IPS-20b (cell line): ENCODE measurements at regions not wholly inside any gene's neighbourhood (a gene's known extent, or its start where the extent isn't known, plus 50 kb on each side); places are given as distances from the start of the nearest gene placed in this dataset.
"Not testable (repeated sequence)": the region's sequence is repeated elsewhere in the genome, so short reads cannot be mapped to it uniquely, and the experiment has no call there.

Experiments used
- H3K27ac ChIP-seq: one replicate; pipeline ENCODE4 v1.5.1; 2013; ENCODE audit warnings: low read length
- H3K27me3 ChIP-seq: 2 replicates; pipeline ENCODE4 v1.6.1; 2013; ENCODE audit warnings: mild to moderate bottlenecking, low read length, inconsistent platforms; ENCODE audit not compliant: insufficient read depth
- H3K36me3 ChIP-seq: 2 replicates; pipeline ENCODE4 v1.6.1; 2013; ENCODE audit warnings: low read depth, mild to moderate bottlenecking, inconsistent platforms, low read length, moderate library complexity; ENCODE audit not compliant: insufficient read depth
- H3K4me1 ChIP-seq: 2 replicates; pipeline ENCODE4 v1.6.1; 2013; ENCODE audit warnings: mild to moderate bottlenecking, control low read depth, inconsistent platforms, low read length, moderate library complexity; ENCODE audit not compliant: insufficient read depth
- H3K4me3 ChIP-seq: 2 replicates; pipeline ENCODE4 v1.5.1; 2013; ENCODE audit warnings: mild to moderate bottlenecking, low read length, inconsistent platforms
- H3K9ac ChIP-seq: 2 replicates; pipeline ENCODE4 v1.6.1; 2013; ENCODE audit warnings: low read depth, mild to moderate bottlenecking, inconsistent platforms, low read length, moderate library complexity
- H3K9me3 ChIP-seq: 2 replicates; pipeline ENCODE4 v1.6.1; 2013; ENCODE audit warnings: mild to moderate bottlenecking, low read depth, low read length, inconsistent platforms; ENCODE audit not compliant: insufficient read depth

DNA sequence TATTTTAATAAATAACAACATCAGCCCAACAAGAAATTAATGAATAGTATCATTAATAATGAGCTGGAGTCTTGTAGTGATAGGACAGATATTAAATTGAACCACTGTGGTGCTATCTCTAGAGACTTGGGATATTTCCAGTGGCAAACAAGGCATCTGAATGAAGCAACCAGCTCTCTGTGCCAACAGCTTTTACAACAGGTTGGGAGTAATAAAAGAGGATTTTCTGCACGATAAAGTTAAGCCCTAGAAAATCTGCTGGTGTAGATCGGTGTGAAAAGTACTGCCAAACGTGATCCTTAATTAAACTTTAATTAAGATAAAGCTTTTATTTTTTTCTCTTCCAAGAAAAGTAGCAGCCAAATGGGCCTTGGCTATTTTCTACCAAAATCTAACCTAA lies 385.5 kb downstream of the NR4A2 start:
- H3K4me1 ChIP-seq: no peaks in the 10 kb centered on the region
- H3K27ac ChIP-seq: no peak overlapping the region
- no peaks in the 10 kb centered on the region for H3K27me3 ChIP-seq
- H3K36me3 ChIP-seq: no peaks in the 10 kb centered on the region
- H3K9ac ChIP-seq: no peak overlapping the region
- H3K9me3 ChIP-seq: no peaks in the 10 kb centered on the region
- H3K4me3 ChIP-seq: no peak overlapping the region

- Histone ChIP-seq H3K9me3 (no peaks in the 10 kb centered on the region), H3K4me3 (no peak overlapping the region), H3K27ac (no peak overlapping the region), H3K4me1 (no peaks in the 10 kb centered on the region), H3K9ac (no peak overlapping the region), H3K27me3 (no peaks in the 10 kb centered on the region), H3K36me3 (no peaks in the 10 kb centered on the region)
Observed at GRCh38 chr2:155944218-155944617, 388.3 kb downstream of the NR4A2 start.

DNA sequence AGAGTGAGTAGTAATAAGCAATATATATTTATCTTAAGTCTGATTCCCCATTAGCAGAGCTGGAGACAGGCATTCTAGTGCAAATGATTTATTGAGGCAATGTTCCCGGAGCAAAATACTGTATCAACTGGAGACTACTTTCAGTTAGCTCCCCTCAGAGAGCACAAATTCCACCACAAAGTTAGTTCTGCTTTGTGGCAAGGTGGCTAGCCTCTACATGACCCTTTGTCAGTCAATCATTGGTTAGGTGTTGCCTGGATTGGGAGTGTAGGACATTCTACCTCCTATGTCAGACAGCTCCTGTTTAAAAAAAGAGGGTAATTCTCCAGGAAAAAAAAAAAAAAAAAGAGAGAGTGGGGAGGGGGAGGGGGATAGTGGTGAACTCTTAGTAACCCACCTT lies 402.2 kb downstream of the NR4A2 start:
- Histone ChIP-seq H3K27ac (no peak overlapping the region), H3K27me3 (no peaks in the 10 kb centered on the region), H3K9me3 (peaks cover 13% of the 10 kb centered on the region), H3K36me3 (no peaks in the 10 kb centered on the region), H3K4me3 (no peak overlapping the region), H3K4me1 (no peaks in the 10 kb centered on the region), H3K9ac (no peak overlapping the region)

DNA sequence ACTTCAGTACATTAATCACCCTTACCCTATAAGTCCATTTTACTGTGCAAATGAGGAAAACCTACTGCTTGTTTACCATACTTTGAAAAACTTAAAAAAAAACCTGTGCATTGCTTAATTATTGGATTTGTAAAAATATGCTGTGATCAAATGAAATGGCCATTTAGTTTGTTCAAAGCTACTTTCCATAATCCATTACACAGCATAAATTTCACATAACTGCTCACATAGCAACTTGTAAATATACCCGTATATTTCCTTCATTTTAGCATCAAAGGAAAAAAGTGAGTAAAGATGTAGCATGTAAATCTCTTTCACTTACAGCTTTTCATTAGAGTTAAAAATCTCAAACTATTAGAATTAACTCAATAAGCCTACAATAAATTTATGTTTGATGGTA lies 415.1 kb downstream of the NR4A2 start:
- H3K36me3 ChIP-seq: no peaks in the 10 kb centered on the region
- H3K4me3 ChIP-seq: no peak overlapping the region
- no peak overlapping the region for H3K9ac ChIP-seq
- H3K4me1 ChIP-seq: no peaks in the 10 kb centered on the region
- H3K27ac ChIP-seq: no peak overlapping the region
- no peaks in the 10 kb centered on the region for H3K9me3 ChIP-seq
- no peaks in the 10 kb centered on the region for H3K27me3 ChIP-seq

DNA sequence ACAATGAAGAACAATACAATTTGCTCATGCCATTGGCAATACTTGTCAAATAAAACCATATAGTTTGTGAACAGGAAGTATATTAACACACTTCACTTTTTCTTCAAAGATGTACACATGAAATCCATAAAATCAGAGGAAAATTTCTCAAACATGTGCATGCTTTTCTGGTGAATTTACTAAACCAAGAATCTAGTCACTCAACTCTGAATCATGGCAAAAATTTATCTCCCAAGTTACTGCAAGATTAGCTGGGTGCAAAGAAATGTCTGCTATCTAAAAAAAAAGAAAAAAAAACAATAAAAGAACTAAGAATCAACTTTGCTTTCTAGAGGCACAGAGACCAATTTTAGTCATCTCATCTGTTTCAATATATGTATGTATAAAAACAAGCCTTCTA lies 419.2 kb downstream of the NR4A2 start:
- no peak overlapping the region for H3K9ac ChIP-seq
- H3K4me1 ChIP-seq: peaks cover 5% of the 10 kb centered on the region; the same call in 1 of the 2 replicates
- no peak overlapping the region for H3K4me3 ChIP-seq
- no peaks in the 10 kb centered on the region for H3K9me3 ChIP-seq
- no peaks in the 10 kb centered on the region for H3K36me3 ChIP-seq
- H3K27ac ChIP-seq: no peak overlapping the region
- no peaks in the 10 kb centered on the region for H3K27me3 ChIP-seq

DNA sequence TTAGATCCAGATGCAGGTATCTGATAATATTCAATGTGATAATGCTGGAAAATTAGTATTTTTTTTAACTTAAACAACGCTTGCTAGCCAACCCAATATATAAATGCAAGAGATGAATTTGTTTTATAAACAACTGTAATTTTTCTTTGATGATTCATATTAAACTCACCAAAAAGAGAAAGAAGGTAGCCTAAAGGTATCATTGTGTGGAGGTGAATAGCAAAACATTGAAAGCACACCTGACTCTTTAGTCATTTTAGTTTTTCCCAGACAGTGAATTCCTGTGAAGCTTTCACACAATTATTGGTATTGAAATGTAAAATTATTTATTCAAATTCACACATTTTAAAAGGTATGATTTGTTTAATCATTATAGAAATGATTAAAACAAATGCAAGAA lies 424.0 kb downstream of the NR4A2 start:
- peaks cover 19% of the 10 kb centered on the region; the same call in 1 of the 2 replicates for H3K4me1 ChIP-seq

GRCh38 chr2:155907211-155907610 lies 425.3 kb downstream of the NR4A2 start:
- Histone ChIP-seq H3K27me3 (no peaks in the 10 kb centered on the region), H3K4me1 (peaks cover 19% of the 10 kb centered on the region; the same call in 1 of the 2 replicates), H3K27ac (no peak overlapping the region), H3K9me3 (no peaks in the 10 kb centered on the region), H3K9ac (no peak overlapping the region), H3K36me3 (no peaks in the 10 kb centered on the region), H3K4me3 (no peak overlapping the region)

More for the DNA sequence above, 424.0 kb downstream of the NR4A2 start:
- Histone ChIP-seq H3K9me3 (no peaks in the 10 kb centered on the region), H3K4me3 (no peak overlapping the region), H3K36me3 (no peaks in the 10 kb centered on the region), H3K9ac (no peak overlapping the region), H3K27me3 (no peaks in the 10 kb centered on the region), H3K27ac (no peak overlapping the region)

GRCh38 chr2:155905657-155906056 lies 426.9 kb downstream of the NR4A2 start:
- Histone ChIP-seq H3K4me1 (peaks cover 19% of the 10 kb centered on the region; the same call in 1 of the 2 replicates), H3K9me3 (no peaks in the 10 kb centered on the region), H3K9ac (no peak overlapping the region), H3K4me3 (0 out of 2 replicates have a peak overlapping the region, but pooled peaks have one; percentile 8), H3K36me3 (no peaks in the 10 kb centered on the region), H3K27ac (no peak overlapping the region), H3K27me3 (no peaks in the 10 kb centered on the region)

GRCh38 chr2:155904720-155905119 lies 427.8 kb downstream of the NR4A2 start:
- Histone ChIP-seq H3K27ac (no peak overlapping the region), H3K9me3 (no peaks in the 10 kb centered on the region), H3K4me3 (no peak overlapping the region), H3K4me1 (peaks cover 19% of the 10 kb centered on the region; the same call in 1 of the 2 replicates), H3K9ac (no peak overlapping the region), H3K27me3 (no peaks in the 10 kb centered on the region), H3K36me3 (no peaks in the 10 kb centered on the region)

DNA sequence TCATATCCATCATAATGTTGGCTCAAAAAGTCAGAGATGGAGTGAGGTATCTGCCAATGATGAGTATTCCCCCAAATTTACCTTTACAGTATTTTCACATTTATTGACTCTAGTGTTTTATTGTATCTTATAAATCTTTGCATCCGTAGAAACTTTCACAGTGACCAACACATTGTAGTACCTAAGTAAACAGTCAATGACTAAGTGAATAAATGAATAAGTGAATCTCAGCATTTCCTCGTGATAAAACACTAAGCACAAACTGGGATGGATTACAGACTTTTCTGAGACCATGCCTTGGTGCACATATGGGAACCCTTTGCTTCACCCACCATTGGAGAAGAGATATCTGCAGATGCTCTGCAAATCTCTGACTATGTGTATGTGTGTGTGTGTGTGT lies 429.9 kb downstream of the NR4A2 start:
- H3K4me1 ChIP-seq: peaks cover 8% of the 10 kb centered on the region; the same call in 1 of the 2 replicates
- no peaks in the 10 kb centered on the region for H3K27me3 ChIP-seq
- no peaks in the 10 kb centered on the region for H3K9me3 ChIP-seq
- H3K9ac ChIP-seq: no peak overlapping the region
- H3K27ac ChIP-seq: no peak overlapping the region
- no peak overlapping the region for H3K4me3 ChIP-seq
- no peaks in the 10 kb centered on the region for H3K36me3 ChIP-seq

DNA sequence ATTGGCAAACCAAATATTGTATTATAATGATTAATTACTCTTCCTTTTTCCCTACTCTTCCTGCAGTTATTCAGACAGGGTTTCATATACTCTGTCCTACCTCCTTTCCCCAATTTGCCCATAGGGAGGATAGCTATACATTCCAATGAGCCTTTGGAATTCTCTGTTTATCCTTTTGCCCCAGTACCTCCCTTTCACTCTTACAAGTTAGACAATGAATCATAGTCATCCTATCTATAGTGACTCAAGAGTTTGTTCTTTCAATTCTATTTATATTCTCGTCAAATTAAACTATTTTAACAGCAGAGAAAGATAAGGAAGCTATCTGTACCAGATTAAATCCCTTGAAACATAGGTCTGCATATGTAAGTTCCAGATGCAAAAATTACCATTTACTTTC lies 437.5 kb downstream of the NR4A2 start:
- Histone ChIP-seq H3K27me3 (no peaks in the 10 kb centered on the region), H3K27ac (no peak overlapping the region), H3K36me3 (no peaks in the 10 kb centered on the region), H3K4me1 (no peaks in the 10 kb centered on the region; the same call in 1 of the 2 replicates), H3K4me3 (no peak overlapping the region), H3K9me3 (no peaks in the 10 kb centered on the region), H3K9ac (no peak overlapping the region)

GRCh38 chr2:155880382-155880781 lies 452.1 kb downstream of the NR4A2 start:
- H3K9me3 ChIP-seq, H3K9ac ChIP-seq, H3K4me1 ChIP-seq, H3K27me3 ChIP-seq, H3K36me3 ChIP-seq, H3K27ac ChIP-seq, H3K4me3 ChIP-seq: not testable (repeated sequence)

GRCh38 chr2:155879900-155880299 lies 452.6 kb downstream of the NR4A2 start:
- H3K9me3 ChIP-seq, H3K27me3 ChIP-seq, H3K27ac ChIP-seq, H3K36me3 ChIP-seq, H3K9ac ChIP-seq, H3K4me1 ChIP-seq, H3K4me3 ChIP-seq: not testable (repeated sequence)
